Memory B cell (primary cell): ENCODE measurements at regions not wholly inside any gene's neighbourhood (a gene's known extent, or its start where the extent isn't known, plus 50 kb on each side); places are given as distances from the start of the nearest gene placed in this dataset.
"Not testable (repeated sequence)": the region's sequence is repeated elsewhere in the genome, so short reads cannot be mapped to it uniquely, and the experiment has no call there.

Source experiments
- ATAC-seq: fragments of 150-1000 bp; cut with Tn5 transposase; 2 replicates; pipeline ENCODE4 v1.10.0; 2021; ENCODE audit warnings: low read depth, mild to moderate bottlenecking, moderate library complexity
- DNase-seq, 2 donors: peaks; one replicate each; pipeline ENCODE4 v3.0.0; 2022; ENCODE audit warnings: low spot score in 2 of 2
- H3K27ac Mint-ChIP-seq: one replicate; pipeline ENCODE4 v1.8.0; 2022; ENCODE audit warnings: mild to moderate bottlenecking, moderate library complexity, mixed read lengths
- H3K27me3 Mint-ChIP-seq: one replicate; pipeline ENCODE4 v1.8.0; 2022; ENCODE audit warnings: mixed read lengths
- H3K36me3 Mint-ChIP-seq: one replicate; pipeline ENCODE4 v1.8.0; 2022; ENCODE audit warnings: mild to moderate bottlenecking, mixed read lengths
- H3K4me1 Mint-ChIP-seq: one replicate; pipeline ENCODE4 v1.8.0; 2022; ENCODE audit warnings: mixed read lengths
- H3K4me3 Mint-ChIP-seq: one replicate; pipeline ENCODE4 v1.8.0; 2022; ENCODE audit warnings: mild to moderate bottlenecking, moderate library complexity, mixed read lengths
- H3K9me3 Mint-ChIP-seq: one replicate; pipeline ENCODE4 v1.8.0; 2022; ENCODE audit warnings: mixed read lengths

DNA sequence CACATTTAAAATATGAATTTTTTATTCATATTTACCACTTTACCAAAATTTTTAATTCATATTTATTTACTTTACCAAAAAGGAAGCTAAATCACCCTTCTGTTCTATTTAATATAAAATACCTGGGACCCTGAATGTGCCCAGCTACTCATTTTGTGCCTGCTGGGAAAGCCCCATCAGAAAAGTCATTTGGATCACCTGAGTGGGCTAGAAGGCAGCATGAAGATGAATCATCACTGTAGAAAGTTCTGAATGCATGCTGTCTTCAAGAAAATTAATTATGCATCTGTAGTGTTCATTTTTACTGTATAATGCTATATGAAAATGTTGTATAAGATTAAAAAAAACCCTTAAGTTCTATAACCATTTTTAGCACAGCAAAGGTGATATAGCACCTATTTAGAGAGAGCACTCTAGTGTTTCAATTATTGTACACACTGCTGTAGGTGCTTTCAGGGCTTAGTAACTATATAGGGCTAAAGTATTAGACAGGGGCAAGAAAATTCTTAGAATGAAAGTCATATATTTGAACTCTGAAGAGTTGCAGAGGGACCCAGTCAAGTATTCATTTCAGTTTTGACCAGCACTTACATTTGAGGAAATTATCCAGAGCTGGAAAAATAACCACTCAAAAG lies 175.1 kb downstream of the NFKBIZ start:
- H3K27me3 Mint-ChIP-seq, result no peaks in the 10 kb centered on the region
- H3K27ac Mint-ChIP-seq, result no peak overlapping the region
- no peaks in the 10 kb centered on the region for H3K36me3 Mint-ChIP-seq
- H3K4me3 Mint-ChIP-seq, result no peak overlapping the region
- no peaks in the 10 kb centered on the region for H3K9me3 Mint-ChIP-seq
- ATAC-seq (no peak), DNase-seq (no peak)
- H3K4me1 Mint-ChIP-seq, result peaks cover 16% of the 10 kb centered on the region

DNA sequence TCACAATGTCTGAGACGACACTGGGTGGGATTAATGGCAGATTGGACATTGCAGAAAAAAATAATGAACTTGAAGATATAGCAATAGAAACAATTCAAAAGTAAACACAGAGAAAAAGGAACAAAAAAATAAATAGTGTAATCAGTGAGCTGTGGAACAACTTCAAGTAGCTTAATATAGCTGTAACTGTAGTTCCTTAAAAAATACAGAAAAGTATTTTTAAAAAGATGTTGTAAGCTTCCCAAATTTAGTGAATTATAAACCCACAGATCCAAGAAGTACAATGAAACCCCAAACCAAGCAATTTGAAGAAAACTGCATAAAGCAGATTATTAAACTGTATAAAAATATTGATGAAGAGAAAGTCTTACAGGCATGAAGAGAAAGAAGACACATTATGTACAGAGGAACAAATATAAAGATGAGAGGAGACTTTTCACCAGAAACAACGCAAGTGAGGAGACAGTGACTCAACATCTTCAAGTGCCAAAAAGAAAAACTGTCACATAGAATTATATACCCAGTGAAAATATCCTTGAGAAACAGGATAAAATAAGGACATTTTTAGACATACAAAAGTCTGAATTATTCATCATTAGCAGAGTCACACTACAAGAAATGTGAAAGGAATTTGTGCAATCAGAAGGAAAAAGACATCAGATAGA lies 176.4 kb downstream of the NFKBIZ start:
- no peak for ATAC-seq
- H3K4me3 Mint-ChIP-seq, result peak overlapping the region; percentile 39
- no peak overlapping the region for H3K27ac Mint-ChIP-seq
- H3K4me1 Mint-ChIP-seq, result peaks cover 11% of the 10 kb centered on the region
- no peaks in the 10 kb centered on the region for H3K9me3 Mint-ChIP-seq
- no peak for DNase-seq
- H3K27me3 Mint-ChIP-seq, result no peaks in the 10 kb centered on the region
- no peaks in the 10 kb centered on the region for H3K36me3 Mint-ChIP-seq

DNA sequence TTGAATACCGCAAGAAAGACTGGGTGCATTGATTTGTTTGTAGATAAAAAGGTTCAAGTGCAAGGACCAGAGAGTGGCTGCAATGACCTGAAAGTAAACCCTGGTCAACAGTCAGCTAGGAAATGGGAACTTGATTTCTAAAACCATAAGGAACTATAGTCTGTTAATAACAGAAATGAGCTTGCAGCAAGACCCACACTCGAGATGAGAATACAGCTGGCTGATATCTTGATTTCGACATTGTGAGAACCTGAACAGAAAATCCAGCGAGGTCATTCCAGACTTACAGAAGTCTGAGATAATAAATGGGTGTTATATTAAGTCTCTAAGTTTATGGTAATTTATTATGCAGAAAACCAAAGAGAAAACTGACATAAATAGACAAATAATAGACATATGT lies 177.3 kb downstream of the NFKBIZ start:
- Mint-ChIP-seq H3K4me1 (peaks cover 11% of the 10 kb centered on the region), H3K9me3 (no peaks in the 10 kb centered on the region), H3K4me3 (no peak overlapping the region), H3K27ac (no peak overlapping the region), H3K27me3 (no peaks in the 10 kb centered on the region), H3K36me3 (no peaks in the 10 kb centered on the region)
- no peak for DNase-seq
- ATAC-seq, result no peak

DNA sequence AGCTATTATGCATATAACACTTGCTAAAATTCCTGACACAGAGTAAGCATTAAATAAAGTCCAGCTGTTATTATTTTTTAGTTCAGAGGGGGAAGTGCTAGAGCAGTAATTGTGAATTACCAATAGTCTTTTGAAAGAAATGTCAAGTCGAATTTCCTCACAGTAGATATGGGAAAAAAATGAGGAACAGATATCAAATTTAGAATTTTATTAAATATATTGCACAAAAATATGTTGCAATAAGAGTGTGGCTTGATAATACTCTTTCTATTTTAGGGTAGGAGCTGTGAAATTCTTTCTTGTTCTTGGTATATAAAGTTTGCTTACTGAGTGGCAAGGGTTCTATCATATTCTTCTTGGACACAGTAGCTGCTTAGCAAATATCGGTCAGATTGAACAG lies 181.3 kb downstream of the NFKBIZ start:
- Mint-ChIP-seq H3K27me3 (no peaks in the 10 kb centered on the region), H3K27ac (no peak overlapping the region), H3K4me1 (peaks cover 7% of the 10 kb centered on the region), H3K4me3 (no peak overlapping the region), H3K9me3 (no peaks in the 10 kb centered on the region), H3K36me3 (no peaks in the 10 kb centered on the region)
- no peak for DNase-seq
- ATAC-seq, result no peak

DNA sequence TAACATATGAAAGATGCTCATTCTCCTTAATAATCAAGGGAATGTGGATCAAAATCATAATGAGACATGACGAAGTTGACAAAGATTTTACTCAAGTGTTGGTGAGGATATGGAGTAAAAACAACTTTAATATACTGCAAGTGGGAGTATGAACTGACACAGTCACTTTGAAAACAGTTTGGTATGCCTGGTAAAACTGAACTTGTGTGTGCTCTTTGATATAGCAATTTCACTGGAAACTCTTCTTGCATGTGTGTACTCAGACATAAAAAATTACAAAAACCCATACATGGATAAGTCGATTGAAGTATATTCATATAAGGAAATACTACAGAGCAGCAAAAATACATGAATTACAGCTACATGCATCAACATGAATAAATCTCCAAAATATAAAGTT lies 182.5 kb downstream of the NFKBIZ start:
- ATAC-seq, result no peak
- Mint-ChIP-seq H3K27me3 (no peaks in the 10 kb centered on the region), H3K4me1 (peaks cover 4% of the 10 kb centered on the region), H3K9me3 (no peaks in the 10 kb centered on the region), H3K27ac (no peak overlapping the region), H3K4me3 (no peak overlapping the region), H3K36me3 (no peaks in the 10 kb centered on the region)
- no peak for DNase-seq

DNA sequence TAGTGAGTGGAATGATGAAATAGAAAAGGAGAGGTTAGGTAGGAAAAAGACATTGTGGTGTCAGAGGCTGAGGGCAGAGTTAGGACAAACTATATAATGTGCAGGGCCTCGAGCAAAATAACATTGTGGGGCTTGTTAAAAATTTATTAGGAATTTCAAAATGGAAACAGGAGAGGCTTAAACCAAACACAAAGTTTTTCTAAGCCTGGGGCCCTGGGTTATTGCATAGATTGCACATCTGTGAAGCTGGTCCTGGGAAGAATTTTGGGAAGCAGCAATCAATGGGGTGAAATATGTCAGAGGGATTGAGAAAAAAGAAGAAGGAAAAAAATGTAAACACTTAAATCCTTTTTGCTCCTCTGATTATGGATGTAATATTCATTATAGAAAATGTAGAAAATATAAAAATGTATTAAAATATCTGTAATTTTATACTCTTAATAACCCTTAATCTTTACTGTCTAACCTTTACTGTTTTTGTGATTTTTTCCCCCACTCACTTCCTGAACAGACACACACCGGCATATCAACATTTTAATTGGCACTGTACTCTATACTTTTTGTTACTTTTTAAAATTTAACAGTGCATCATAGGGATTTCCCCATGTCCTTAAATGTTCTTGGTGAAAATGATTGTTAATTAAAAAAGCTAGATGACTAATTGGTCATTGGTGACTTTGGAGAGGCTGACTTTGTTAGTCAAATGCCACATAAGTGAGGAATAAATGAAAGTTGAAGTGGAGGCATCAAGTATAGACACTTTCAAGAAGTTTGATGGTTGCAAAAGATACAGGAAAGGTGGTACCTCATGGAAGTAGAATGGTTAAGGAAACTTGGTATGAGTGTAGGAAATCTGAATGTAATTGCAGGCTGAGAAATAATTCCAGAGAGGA lies 183.4 kb downstream of the NFKBIZ start:
- Mint-ChIP-seq H3K27ac (no peak overlapping the region), H3K9me3 (no peaks in the 10 kb centered on the region), H3K36me3 (no peaks in the 10 kb centered on the region), H3K4me1 (peaks cover 4% of the 10 kb centered on the region), H3K27me3 (no peaks in the 10 kb centered on the region), H3K4me3 (no peak overlapping the region)
- ATAC-seq (no peak), DNase-seq (no peak)

DNA sequence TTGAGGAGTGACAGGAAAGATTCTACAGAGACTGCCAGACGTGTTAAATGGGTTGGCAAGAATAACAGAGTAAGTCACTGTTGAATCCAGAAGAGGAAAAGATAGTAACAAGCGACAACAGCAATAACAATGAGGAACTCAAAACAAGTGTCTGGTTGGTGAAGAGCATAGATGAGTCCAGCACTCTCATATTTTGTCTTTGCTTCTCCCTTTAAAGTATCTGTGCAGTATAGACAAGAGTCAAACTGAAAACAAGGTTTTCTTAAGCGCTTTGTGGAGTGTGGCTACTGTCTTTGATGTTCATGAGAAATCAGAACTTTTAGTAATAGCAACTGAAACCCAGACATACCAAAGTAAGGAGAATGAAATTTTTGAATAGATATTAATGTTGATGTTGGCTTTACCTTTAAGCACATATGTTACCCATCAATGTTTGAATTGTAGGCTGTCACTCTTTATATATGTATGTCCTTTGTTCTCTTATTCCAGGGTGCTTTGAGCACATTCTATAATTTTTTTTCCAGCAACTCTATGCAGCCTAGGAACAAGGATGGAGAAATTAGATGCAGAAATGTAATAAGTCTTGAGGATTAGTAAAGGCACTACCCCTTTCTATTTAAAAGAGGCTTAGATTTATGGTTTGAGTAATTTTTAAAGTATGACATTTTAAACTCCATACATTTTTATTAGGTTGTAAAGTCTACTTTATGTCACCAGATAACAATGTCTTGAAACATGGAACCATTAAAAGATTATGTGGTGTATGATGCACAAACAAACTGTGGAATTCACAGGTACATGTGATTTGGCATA lies 185.5 kb downstream of the NFKBIZ start:
- H3K27ac Mint-ChIP-seq, result no peak overlapping the region
- no peaks in the 10 kb centered on the region for H3K36me3 Mint-ChIP-seq
- peaks cover 14% of the 10 kb centered on the region for H3K4me1 Mint-ChIP-seq
- ATAC-seq (no peak), DNase-seq (no peak)
- no peaks in the 10 kb centered on the region for H3K27me3 Mint-ChIP-seq
- H3K4me3 Mint-ChIP-seq, result no peak overlapping the region
- no peaks in the 10 kb centered on the region for H3K9me3 Mint-ChIP-seq

DNA sequence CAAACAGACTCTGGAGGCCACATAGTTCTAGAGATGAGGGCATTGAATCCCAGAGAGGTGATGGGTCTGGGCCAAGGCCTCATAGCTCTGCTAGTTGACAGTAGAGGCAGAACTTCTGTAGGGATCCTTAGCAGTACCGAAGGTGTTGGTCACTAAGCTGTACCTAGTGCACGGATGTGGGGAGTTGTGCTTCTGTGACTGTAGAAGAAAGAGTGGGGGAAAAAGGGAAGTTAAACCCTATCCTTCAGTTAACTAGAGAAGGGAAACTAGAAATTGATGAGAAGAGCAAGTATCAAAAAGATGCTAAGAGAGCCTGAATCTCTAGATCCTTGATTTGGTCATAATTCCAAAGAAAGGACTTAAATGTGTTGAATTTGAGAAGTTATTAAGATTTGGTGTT lies 186.7 kb downstream of the NFKBIZ start:
- H3K36me3 Mint-ChIP-seq, result peaks cover 3% of the 10 kb centered on the region
- H3K9me3 Mint-ChIP-seq, result peaks cover under 1% of the 10 kb centered on the region
- peaks cover 14% of the 10 kb centered on the region for H3K4me1 Mint-ChIP-seq
- peak; percentile 78 for ATAC-seq
- no peak overlapping the region for H3K27ac Mint-ChIP-seq
- H3K4me3 Mint-ChIP-seq, result no peak overlapping the region
- peak in 1 of 2 donors; percentile 29 for DNase-seq
- H3K27me3 Mint-ChIP-seq, result no peaks in the 10 kb centered on the region

DNA sequence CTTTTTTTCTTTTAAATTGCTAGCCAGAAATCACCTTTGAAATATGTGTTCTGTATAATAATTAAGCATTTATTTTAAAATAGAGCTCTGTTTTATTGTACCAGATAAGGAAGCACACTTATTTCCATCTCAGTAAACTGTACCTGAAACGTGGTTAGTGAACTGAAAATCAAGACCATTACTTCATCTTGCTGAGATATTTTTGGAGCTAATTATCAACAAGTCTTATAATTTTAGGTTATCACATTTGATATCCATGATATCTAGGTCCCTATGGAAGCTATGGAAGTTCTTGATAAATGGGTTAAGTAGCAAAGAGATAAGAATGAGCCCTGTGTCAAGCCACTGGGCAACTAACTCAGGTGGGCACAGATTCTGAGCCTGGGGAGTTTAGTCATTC lies 187.2 kb downstream of the NFKBIZ start:
- H3K4me3 Mint-ChIP-seq, result no peak overlapping the region
- H3K36me3 Mint-ChIP-seq, result peaks cover 3% of the 10 kb centered on the region
- ATAC-seq (no peak), DNase-seq (no peak)
- peaks cover 14% of the 10 kb centered on the region for H3K4me1 Mint-ChIP-seq
- H3K9me3 Mint-ChIP-seq, result peaks cover 2% of the 10 kb centered on the region
- no peaks in the 10 kb centered on the region for H3K27me3 Mint-ChIP-seq
- no peak overlapping the region for H3K27ac Mint-ChIP-seq

DNA sequence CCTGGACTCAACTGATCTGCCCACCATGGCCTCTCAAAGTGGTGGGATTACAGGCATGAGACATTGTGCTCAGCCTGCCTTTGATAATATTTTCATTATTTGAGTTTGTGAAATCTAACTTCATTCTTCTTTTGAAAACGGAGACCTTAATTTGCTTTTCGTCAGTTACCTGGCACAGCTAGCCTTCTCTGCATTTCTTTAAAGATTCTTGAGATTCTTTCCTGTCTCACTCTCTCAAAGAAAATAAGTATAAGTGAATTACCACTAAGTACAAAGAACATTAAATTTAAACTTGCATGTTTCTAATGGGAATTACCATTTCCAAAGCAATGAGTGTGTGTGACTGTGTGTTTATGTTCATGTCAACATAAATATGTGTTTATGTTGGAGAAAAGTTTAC lies 187.9 kb downstream of the NFKBIZ start:
- ATAC-seq (no peak), DNase-seq (no peak)
- Mint-ChIP-seq H3K4me1 (peaks cover 14% of the 10 kb centered on the region), H3K27ac (no peak overlapping the region), H3K27me3 (no peaks in the 10 kb centered on the region), H3K36me3 (peaks cover 3% of the 10 kb centered on the region), H3K4me3 (no peak overlapping the region), H3K9me3 (peaks cover 2% of the 10 kb centered on the region)

DNA sequence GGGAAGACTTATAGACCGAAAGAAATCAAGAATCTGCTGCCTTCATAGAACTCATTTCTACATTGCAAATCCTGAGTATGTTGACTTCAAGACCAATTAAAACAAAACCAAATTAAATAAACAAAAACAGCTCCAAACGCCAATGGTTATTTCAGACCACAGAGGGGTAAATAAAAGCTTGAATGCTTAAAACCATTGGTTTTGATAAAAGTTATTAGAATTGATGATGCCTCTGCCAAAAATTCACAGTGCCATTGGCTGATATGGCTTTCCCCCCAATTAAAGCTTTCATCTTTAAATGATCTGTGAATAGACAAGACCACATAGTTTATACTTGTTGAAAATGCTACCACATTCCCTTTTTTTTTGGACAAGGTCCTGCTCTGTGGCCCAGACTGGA lies 188.5 kb downstream of the NFKBIZ start:
- H3K27me3 Mint-ChIP-seq, result no peaks in the 10 kb centered on the region
- H3K27ac Mint-ChIP-seq, result no peak overlapping the region
- peaks cover 14% of the 10 kb centered on the region for H3K4me1 Mint-ChIP-seq
- DNase-seq, result no peak
- H3K36me3 Mint-ChIP-seq, result peaks cover 3% of the 10 kb centered on the region
- H3K9me3 Mint-ChIP-seq, result peaks cover 2% of the 10 kb centered on the region
- no peak overlapping the region for H3K4me3 Mint-ChIP-seq
- no peak for ATAC-seq

DNA sequence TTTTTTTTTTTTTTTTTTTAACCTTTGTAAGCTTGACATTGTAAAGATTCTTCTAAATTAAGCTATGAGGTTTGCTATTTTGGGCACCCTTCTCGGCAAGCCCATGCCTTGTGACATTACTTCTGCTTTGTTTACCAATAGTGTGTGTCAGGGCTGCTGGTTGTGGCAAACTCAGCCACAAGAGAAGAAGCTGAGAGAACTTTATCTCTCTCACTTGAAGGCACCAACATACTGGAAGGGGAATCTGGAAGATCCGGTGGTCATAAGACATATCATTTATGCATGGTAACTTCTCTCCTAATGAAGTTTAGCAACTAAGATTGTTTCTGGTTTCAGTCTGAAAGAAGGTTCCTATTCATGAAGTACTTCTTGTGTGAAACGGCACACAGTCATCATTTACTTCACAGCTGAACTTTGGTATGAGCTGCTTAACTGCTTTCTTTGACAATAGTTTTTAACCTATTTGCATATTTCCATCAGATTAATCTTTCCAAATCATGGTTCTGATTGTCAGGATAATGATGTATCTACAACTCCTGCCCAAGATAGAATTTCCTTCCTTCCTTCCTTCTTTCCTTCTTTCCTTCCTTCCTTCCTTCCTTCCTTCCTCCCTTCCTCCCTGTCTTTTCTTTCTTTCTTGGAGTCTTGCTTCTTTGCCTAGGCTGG lies 189.3 kb downstream of the NFKBIZ start:
- Mint-ChIP-seq H3K27me3 (no peaks in the 10 kb centered on the region), H3K9me3 (peaks cover 2% of the 10 kb centered on the region), H3K27ac (peak overlapping the region; percentile 87), H3K36me3 (peaks cover 3% of the 10 kb centered on the region), H3K4me1 (peaks cover 14% of the 10 kb centered on the region), H3K4me3 (peak overlapping the region; percentile 52)
- DNase-seq (peak in 1 of 2 donors; percentile 31), ATAC-seq (peak; percentile 81)

DNA sequence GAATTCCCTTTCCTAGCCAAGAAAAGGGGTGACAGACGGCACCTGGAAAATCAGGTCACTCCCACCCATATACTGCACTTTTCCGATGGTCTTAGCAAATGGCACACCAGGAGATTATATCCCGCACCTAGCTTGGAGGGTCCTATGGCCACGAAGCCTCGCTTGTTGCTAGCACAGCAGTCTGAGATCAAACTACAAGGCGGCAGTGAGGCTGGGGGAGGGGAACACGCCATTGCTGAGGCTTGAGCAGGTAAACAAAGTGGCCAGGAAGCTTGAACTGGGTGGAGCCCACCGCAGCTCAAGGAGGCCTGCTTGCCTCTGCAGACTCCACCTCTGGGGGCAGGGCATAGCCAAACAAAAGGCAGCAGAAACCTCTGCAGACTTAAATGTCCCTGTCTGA lies 190.8 kb downstream of the NFKBIZ start:
- not testable (repeated sequence) for H3K36me3 Mint-ChIP-seq, ATAC-seq, H3K27me3 Mint-ChIP-seq

More for the DNA sequence above, 190.8 kb downstream of the NFKBIZ start:
- H3K9me3 Mint-ChIP-seq, H3K27ac Mint-ChIP-seq, DNase-seq, H3K4me3 Mint-ChIP-seq: not testable (repeated sequence)
- peaks cover 14% of the 10 kb centered on the region for H3K4me1 Mint-ChIP-seq
